Natural killer cell (primary cell): ENCODE measurements at regions not wholly inside any gene's neighbourhood (a gene's known extent, or its start where the extent isn't known, plus 50 kb on each side); places are given as distances from the start of the nearest gene placed in this dataset.

Experiments
- ATAC-seq, 3 donors: fragments of 150-1000 bp in 2 of 3; fragments of 200-7000 bp in 1 of 3; cut with Tn5 transposase; 1 replicate in 1 of 3; 2 replicates in 2 of 3; pipeline ENCODE4 v1.10.0; 2021; ENCODE audit warnings: mild to moderate bottlenecking in 2 of 3, moderate library complexity in 2 of 3
- DNase-seq, 2 donors: peaks; one replicate each; pipeline versions ENCODE4 v3.0.0 to v3.0.0-alpha.2; 2013 to 2021; ENCODE audit warnings: mixed read lengths in 1 of 2
- H3K27ac ChIP-seq: one replicate; pipeline ENCODE4 v1.5.1; 2013; ENCODE audit warnings: mild to moderate bottlenecking, low read length
- H3K27me3 ChIP-seq: one replicate; pipeline ENCODE4 v1.6.1; 2013; ENCODE audit warnings: low read length; ENCODE audit not compliant: control insufficient read depth, insufficient read depth
- H3K36me3 ChIP-seq: one replicate; pipeline ENCODE4 v1.6.1; 2013; ENCODE audit warnings: low read length; ENCODE audit not compliant: control insufficient read depth, insufficient read depth
- H3K4me1 ChIP-seq: one replicate; pipeline ENCODE4 v1.6.1; 2013; ENCODE audit warnings: low read length; ENCODE audit not compliant: control insufficient read depth, insufficient read depth
- H3K4me3 ChIP-seq: one replicate; pipeline ENCODE4 v1.5.1; 2013; ENCODE audit warnings: low read length
- H3K9me3 ChIP-seq: one replicate; pipeline ENCODE4 v1.6.1; 2013; ENCODE audit warnings: low read length; ENCODE audit not compliant: control insufficient read depth, insufficient read depth
- H3K27ac Mint-ChIP-seq, 2 donors: one replicate each; pipeline ENCODE4 v1.8.0; 2022; ENCODE audit warnings: mild to moderate bottlenecking in 2 of 2, mixed read lengths in 2 of 2, moderate library complexity in 1 of 2
- H3K27me3 Mint-ChIP-seq, 2 donors: one replicate each; pipeline ENCODE4 v1.8.0; 2022; ENCODE audit warnings: low read depth in 2 of 2, mixed read lengths in 2 of 2
- H3K36me3 Mint-ChIP-seq: one replicate; pipeline ENCODE4 v1.8.0; 2022; ENCODE audit warnings: mixed read lengths
- H3K4me1 Mint-ChIP-seq, 2 donors: one replicate each; pipeline ENCODE4 v1.8.0; 2022; ENCODE audit warnings: mixed read lengths in 2 of 2
- H3K4me3 Mint-ChIP-seq: one replicate; pipeline ENCODE4 v1.8.0; 2022; ENCODE audit warnings: mild to moderate bottlenecking, moderate library complexity, mixed read lengths
- H3K9me3 Mint-ChIP-seq, 2 donors: one replicate each; pipeline ENCODE4 v1.8.0; 2022; ENCODE audit warnings: mixed read lengths in 2 of 2
- WGBS: methylation state at CpG from one replicate; pipeline ENCODE4 v1.1.7; 2013; ENCODE audit warnings: missing lambda C conversion rate; ENCODE audit not compliant: insufficient coverage; 5-methylcytosine and 5-hydroxymethylcytosine counted together
- intact Hi-C: fragments of 100-400 bp; cut with micrococcal nuclease; formaldehyde crosslinking; loops from one replicate; pipeline ENCODE4 v1.14.2; 2022
- TF ChIP-seq, protein P1 (sequence below): fragments of 200-600 bp; IDR thresholded peaks from one replicate; pipeline ENCODE4 v1.8.0; 2022; ENCODE audit warnings: antibody characterized with exemption

DNA sequence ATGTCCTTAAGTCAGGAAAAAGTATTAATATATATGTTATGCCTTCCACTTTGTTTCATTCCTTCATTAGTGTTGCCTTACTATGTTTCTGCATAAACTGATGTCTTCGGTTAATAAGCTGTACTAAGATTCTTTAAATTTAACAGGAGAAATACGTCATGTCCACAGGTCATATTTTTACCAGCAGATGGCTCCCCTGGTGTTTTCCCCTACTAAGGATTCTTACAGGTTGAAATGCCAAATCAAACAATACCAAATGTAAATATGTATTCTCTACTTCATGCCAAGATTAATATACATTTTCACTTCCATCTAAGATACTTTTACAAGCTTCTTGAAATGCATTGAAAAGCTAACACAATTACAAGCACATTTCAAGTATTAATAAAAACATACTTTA, 1602.1 kb downstream of the SI start:
- no peak for ATAC-seq
- H3K4me3 ChIP-seq, result no peak overlapping the region
- DNase-seq, result no peak
- WGBS, result 88% methylated on average over 2 of the region's 2 CpGs
- Mint-ChIP-seq H3K9me3 (peaks cover 5 to 10% of the 10 kb centered on the region in 2 donors), H3K27ac (no peak overlapping the region), H3K4me3 (no peak overlapping the region), H3K27me3 (no peaks in the 10 kb centered on the region), H3K4me1 (no peaks in the 10 kb centered on the region), H3K36me3 (no peaks in the 10 kb centered on the region)
- no peak overlapping the region for H3K27ac ChIP-seq
- intact Hi-C loops, result no loop called here
- TF ChIP-seq, protein P1, sequence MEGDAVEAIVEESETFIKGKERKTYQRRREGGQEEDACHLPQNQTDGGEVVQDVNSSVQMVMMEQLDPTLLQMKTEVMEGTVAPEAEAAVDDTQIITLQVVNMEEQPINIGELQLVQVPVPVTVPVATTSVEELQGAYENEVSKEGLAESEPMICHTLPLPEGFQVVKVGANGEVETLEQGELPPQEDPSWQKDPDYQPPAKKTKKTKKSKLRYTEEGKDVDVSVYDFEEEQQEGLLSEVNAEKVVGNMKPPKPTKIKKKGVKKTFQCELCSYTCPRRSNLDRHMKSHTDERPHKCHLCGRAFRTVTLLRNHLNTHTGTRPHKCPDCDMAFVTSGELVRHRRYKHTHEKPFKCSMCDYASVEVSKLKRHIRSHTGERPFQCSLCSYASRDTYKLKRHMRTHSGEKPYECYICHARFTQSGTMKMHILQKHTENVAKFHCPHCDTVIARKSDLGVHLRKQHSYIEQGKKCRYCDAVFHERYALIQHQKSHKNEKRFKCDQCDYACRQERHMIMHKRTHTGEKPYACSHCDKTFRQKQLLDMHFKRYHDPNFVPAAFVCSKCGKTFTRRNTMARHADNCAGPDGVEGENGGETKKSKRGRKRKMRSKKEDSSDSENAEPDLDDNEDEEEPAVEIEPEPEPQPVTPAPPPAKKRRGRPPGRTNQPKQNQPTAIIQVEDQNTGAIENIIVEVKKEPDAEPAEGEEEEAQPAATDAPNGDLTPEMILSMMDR, result no peak
- no peaks in the 10 kb centered on the region for H3K27me3 ChIP-seq
- H3K9me3 ChIP-seq, result no peaks in the 10 kb centered on the region
- H3K36me3 ChIP-seq, result no peaks in the 10 kb centered on the region
- no peaks in the 10 kb centered on the region for H3K4me1 ChIP-seq

DNA sequence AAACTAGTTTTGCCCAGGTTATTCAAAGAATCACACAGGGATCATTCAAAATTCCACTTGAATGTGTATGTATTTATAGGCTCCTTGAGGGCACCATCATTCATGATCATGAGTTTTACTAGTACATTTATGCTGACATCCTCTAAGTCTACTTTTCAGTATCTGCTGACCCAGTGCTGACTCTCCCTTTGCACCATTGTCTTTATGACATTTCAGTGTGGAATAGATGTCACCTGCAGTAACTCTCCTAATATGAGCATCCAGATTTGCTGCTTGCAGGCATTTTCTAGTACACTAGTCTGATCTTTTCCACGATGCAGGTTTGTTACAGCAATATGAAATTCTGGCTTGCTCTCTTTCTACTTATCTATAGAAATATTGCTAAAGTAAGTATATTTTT, 1603.5 kb downstream of the SI start:
- Histone ChIP-seq H3K4me1 (no peaks in the 10 kb centered on the region), H3K9me3 (no peaks in the 10 kb centered on the region), H3K36me3 (no peaks in the 10 kb centered on the region), H3K27ac (no peak overlapping the region), H3K27me3 (no peaks in the 10 kb centered on the region), H3K4me3 (no peak overlapping the region)
- intact Hi-C loops, result no loop called here
- peaks cover 2 to 6% of the 10 kb centered on the region in 2 donors for H3K9me3 Mint-ChIP-seq
- TF ChIP-seq, protein P1, result no peak
- no peak overlapping the region for H3K4me3 Mint-ChIP-seq
- ATAC-seq (no peak), DNase-seq (no peak)
- no peak overlapping the region for H3K27ac Mint-ChIP-seq
- no peaks in the 10 kb centered on the region for H3K4me1 Mint-ChIP-seq
- WGBS, result 80% methylated on average over 1 of the region's 1 CpG
- no peaks in the 10 kb centered on the region for H3K36me3 Mint-ChIP-seq
- H3K27me3 Mint-ChIP-seq, result no peaks in the 10 kb centered on the region

GRCh38 chr3:163468531-163469335, 1609.6 kb downstream of the SI start:
- Mint-ChIP-seq H3K4me3 (no peak overlapping the region), H3K27ac (no peak overlapping the region), H3K27me3 (no peaks in the 10 kb centered on the region), H3K36me3 (no peaks in the 10 kb centered on the region), H3K9me3 (peaks cover 8 to 14% of the 10 kb centered on the region in 2 donors), H3K4me1 (no peaks in the 10 kb centered on the region)
- 81% methylated on average over 2 of the region's 4 CpGs for WGBS
- TF ChIP-seq, protein P1, result no peak
- Histone ChIP-seq H3K36me3 (no peaks in the 10 kb centered on the region), H3K4me3 (no peak overlapping the region), H3K27me3 (no peaks in the 10 kb centered on the region), H3K4me1 (no peaks in the 10 kb centered on the region), H3K9me3 (no peaks in the 10 kb centered on the region), H3K27ac (no peak overlapping the region)
- DNase-seq (no peak), ATAC-seq (no peak)
- intact Hi-C loops, result loop anchor here (5.0 kb wide), 1 partner anchor 109 kb away; no protein-coding TSS in a partner anchor

DNA sequence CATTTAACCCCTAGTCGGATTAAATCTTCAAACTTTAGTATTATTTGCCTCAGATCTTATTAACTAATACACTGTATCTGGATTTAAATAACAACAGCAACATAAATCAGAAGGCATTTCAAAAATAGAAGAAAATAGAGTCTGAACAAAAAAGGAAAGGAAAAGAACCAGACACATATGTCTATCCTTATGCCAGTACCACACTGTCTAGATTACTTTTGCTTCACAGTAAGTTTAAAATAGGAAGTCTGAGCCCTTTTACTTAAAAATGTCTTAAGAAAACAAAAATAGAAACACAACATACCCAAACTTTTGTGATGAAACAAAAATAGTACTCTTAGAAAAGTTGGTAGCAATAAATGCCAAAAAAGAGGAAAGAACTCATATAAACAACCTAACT, 1615.8 kb downstream of the SI start:
- WGBS, result no CpG with 5 or more reads among the region's 1 CpG
- H3K4me1 Mint-ChIP-seq, result no peaks in the 10 kb centered on the region
- H3K9me3 Mint-ChIP-seq, result peaks cover 3 to 8% of the 10 kb centered on the region in 2 donors

More for the DNA sequence above, 1615.8 kb downstream of the SI start:
- Histone ChIP-seq H3K36me3 (no peaks in the 10 kb centered on the region), H3K4me3 (no peak overlapping the region), H3K27me3 (no peaks in the 10 kb centered on the region), H3K27ac (no peak overlapping the region), H3K9me3 (no peaks in the 10 kb centered on the region), H3K4me1 (no peaks in the 10 kb centered on the region)
- Mint-ChIP-seq H3K36me3 (no peaks in the 10 kb centered on the region), H3K4me3 (no peak overlapping the region), H3K27ac (no peak overlapping the region), H3K27me3 (no peaks in the 10 kb centered on the region)
- intact Hi-C loops, result no loop called here
- DNase-seq (no peak), ATAC-seq (no peak)
- TF ChIP-seq, protein P1, result no peak
